Activated CD4-positive, alpha-beta T cell treated with anti-CD3 and anti-CD28 coated beads for 36 hours (primary cell): ENCODE measurements at regions not wholly inside any gene's neighbourhood (a gene's known extent, or its start where the extent isn't known, plus 50 kb on each side); places are given as distances from the start of the nearest gene placed in this dataset.

Experiments
- ATAC-seq: fragments of 200-7000 bp; cut with Tn5 transposase; one replicate; pipeline ENCODE4 v1.10.0; 2021; ENCODE audit warnings: mild to moderate bottlenecking, moderate library complexity
- CTCF ChIA-PET: fragments of 350-600 bp; sonication (Branson Sonifier 250); formaldehyde crosslinking; loops from one replicate; lab custom pipeline; 2021; ENCODE audit warnings: antibody characterized with exemption; lab: Charles Lee
- POLR2A ChIA-PET: fragments of 350-600 bp; sonication (Branson Sonifier 250); formaldehyde crosslinking; loops from one replicate; lab custom pipeline; 2021; ENCODE audit warnings: antibody characterized with exemption, inconsistent platforms; lab: Charles Lee
- DNase-seq: peaks from one replicate; pipeline ENCODE4 v3.0.0-alpha.2; 2020
- H3K27ac Mint-ChIP-seq: one replicate; pipeline ENCODE4 v1.8.0; 2021; ENCODE audit warnings: mixed read lengths
- H3K27me3 Mint-ChIP-seq: one replicate; pipeline ENCODE4 v1.8.0; 2021; ENCODE audit warnings: mixed read lengths
- H3K36me3 Mint-ChIP-seq: one replicate; pipeline ENCODE4 v1.8.0; 2021; ENCODE audit warnings: low read depth, mixed read lengths
- H3K4me1 Mint-ChIP-seq: one replicate; pipeline ENCODE4 v1.8.0; 2021; ENCODE audit warnings: mixed read lengths
- H3K4me3 Mint-ChIP-seq: one replicate; pipeline ENCODE4 v1.8.0; 2021; ENCODE audit warnings: mild to moderate bottlenecking, moderate library complexity, mixed read lengths
- H3K9me3 Mint-ChIP-seq: one replicate; pipeline ENCODE4 v1.8.0; 2021; ENCODE audit warnings: low read depth, mixed read lengths
- intact Hi-C, 2 experiments: fragments of 100-400 bp; cut with DNase I in 1 of 2; cut with micrococcal nuclease in 1 of 2; formaldehyde crosslinking; loops; one replicate each; pipeline versions ENCODE4 v1.14.2 to v1.15.1; 2022 to 2024; cut with DNase I, micrococcal nuclease

- Mint-ChIP-seq H3K9me3 (no peaks in the 10 kb centered on the region), H3K36me3 (no peaks in the 10 kb centered on the region), H3K4me1 (no peaks in the 10 kb centered on the region), H3K27ac (no peak overlapping the region), H3K4me3 (no peak overlapping the region), H3K27me3 (peaks cover 6% of the 10 kb centered on the region)
- ChIA-PET POLR2A (no interaction called here), CTCF (no interaction called here)
- DNase-seq (no peak), ATAC-seq (no peak)
- intact Hi-C loops = no loop called here
Observed at GRCh38 chr2:147051248-147051647, 793.6 kb upstream of the ACVR2A start.

GRCh38 chr2:147049957-147050356, 794.9 kb upstream of the ACVR2A start:
- CTCF ChIA-PET = no interaction called here

GRCh38 chr2:147046473-147046872, 798.4 kb upstream of the ACVR2A start:
- Mint-ChIP-seq H3K27me3 (no peaks in the 10 kb centered on the region), H3K36me3 (no peaks in the 10 kb centered on the region), H3K9me3 (no peaks in the 10 kb centered on the region), H3K27ac (no peak overlapping the region), H3K4me3 (no peak overlapping the region), H3K4me1 (peaks cover 6% of the 10 kb centered on the region)
- POLR2A ChIA-PET = no interaction called here
- intact Hi-C loops = no loop called here
- ATAC-seq (no peak), DNase-seq (no peak)
- CTCF ChIA-PET = interaction anchor here (1.1 to 2.8 kb wide), 5 partner anchors 14 to 865 kb away, joined by 6 to 41 read pairs (median 13); no protein-coding TSS in a partner anchor

More at GRCh38 chr2:147049957-147050356, 794.9 kb upstream of the ACVR2A start:
- intact Hi-C loops = no loop called here
- Mint-ChIP-seq H3K4me1 (peaks cover 6% of the 10 kb centered on the region), H3K27ac (no peak overlapping the region), H3K27me3 (peaks cover 6% of the 10 kb centered on the region), H3K36me3 (no peaks in the 10 kb centered on the region), H3K9me3 (no peaks in the 10 kb centered on the region), H3K4me3 (no peak overlapping the region)
- ATAC-seq (no peak), DNase-seq (no peak)
- POLR2A ChIA-PET = no interaction called here

GRCh38 chr2:147045113-147045512, 799.7 kb upstream of the ACVR2A start:
- peaks cover 6% of the 10 kb centered on the region for H3K4me1 Mint-ChIP-seq
- intact Hi-C loops = loop anchor here (1.0 kb wide), 2 partner anchors 287 to 866 kb away; no protein-coding TSS in a partner anchor
- no peaks in the 10 kb centered on the region for H3K27me3 Mint-ChIP-seq
- H3K27ac Mint-ChIP-seq = no peak overlapping the region
- ChIA-PET POLR2A (no interaction called here), CTCF (interaction anchor here (0.6 to 2.6 kb wide), 21 partner anchors 8 to 1130 kb away, joined by 3 to 41 read pairs (median 3); no protein-coding TSS in a partner anchor)
- ATAC-seq (peak; percentile 65), DNase-seq (peak; percentile 68)
- no peak overlapping the region for H3K4me3 Mint-ChIP-seq
- no peaks in the 10 kb centered on the region for H3K9me3 Mint-ChIP-seq
- H3K36me3 Mint-ChIP-seq = no peaks in the 10 kb centered on the region

GRCh38 chr2:147041121-147041494, 803.7 kb upstream of the ACVR2A start:
- H3K36me3 Mint-ChIP-seq = no peaks in the 10 kb centered on the region

GRCh38 chr2:147040298-147041120, 804.3 kb upstream of the ACVR2A start:
- DNase-seq = no peak
- no peaks in the 10 kb centered on the region for H3K27me3 Mint-ChIP-seq
- H3K36me3 Mint-ChIP-seq = no peaks in the 10 kb centered on the region
- H3K4me1 Mint-ChIP-seq = peaks cover 7% of the 10 kb centered on the region
- ATAC-seq = no peak
- H3K27ac Mint-ChIP-seq = no peak overlapping the region
- no peaks in the 10 kb centered on the region for H3K9me3 Mint-ChIP-seq
- no peak overlapping the region for H3K4me3 Mint-ChIP-seq
- intact Hi-C loops = no loop called here
- CTCF ChIA-PET = interaction anchor here (0.5 to 0.7 kb wide), 3 partner anchors 10 to 878 kb away, joined by 3 read pairs; no protein-coding TSS in a partner anchor
- POLR2A ChIA-PET = no interaction called here

More at GRCh38 chr2:147041121-147041494, 803.7 kb upstream of the ACVR2A start:
- DNase-seq (no peak), ATAC-seq (no peak)
- no peak overlapping the region for H3K4me3 Mint-ChIP-seq
- H3K9me3 Mint-ChIP-seq = no peaks in the 10 kb centered on the region
- peaks cover 8% of the 10 kb centered on the region for H3K4me1 Mint-ChIP-seq
- no peak overlapping the region for H3K27ac Mint-ChIP-seq
- ChIA-PET POLR2A (no interaction called here), CTCF (interaction anchor here (0.5 to 0.7 kb wide), 2 partner anchors 161 to 878 kb away, joined by 3 read pairs; no protein-coding TSS in a partner anchor)
- intact Hi-C loops = no loop called here
- no peaks in the 10 kb centered on the region for H3K27me3 Mint-ChIP-seq

GRCh38 chr2:147037048-147037447, 807.8 kb upstream of the ACVR2A start:
- ChIA-PET POLR2A (no interaction called here), CTCF (interaction anchor here (1.1 kb wide), 1 partner anchor 8 kb away, joined by 3 read pairs; no protein-coding TSS in a partner anchor)
- DNase-seq = no peak
- Mint-ChIP-seq H3K4me1 (peaks cover 2% of the 10 kb centered on the region), H3K27me3 (no peaks in the 10 kb centered on the region), H3K4me3 (no peak overlapping the region), H3K36me3 (no peaks in the 10 kb centered on the region), H3K9me3 (no peaks in the 10 kb centered on the region), H3K27ac (no peak overlapping the region)
- intact Hi-C loops = no loop called here
- ATAC-seq = no peak

GRCh38 chr2:147033044-147033443, 811.8 kb upstream of the ACVR2A start:
- Mint-ChIP-seq H3K9me3 (no peaks in the 10 kb centered on the region), H3K4me3 (no peak overlapping the region), H3K36me3 (no peaks in the 10 kb centered on the region), H3K27ac (no peak overlapping the region), H3K27me3 (peaks cover 9% of the 10 kb centered on the region), H3K4me1 (peaks cover 2% of the 10 kb centered on the region)
- no peak for DNase-seq
- no peak for ATAC-seq
- intact Hi-C loops = no loop called here
- ChIA-PET CTCF (no interaction called here), POLR2A (no interaction called here)

- no peaks in the 10 kb centered on the region for H3K9me3 Mint-ChIP-seq
- H3K4me3 Mint-ChIP-seq = no peak overlapping the region
- no peaks in the 10 kb centered on the region for H3K36me3 Mint-ChIP-seq
- DNase-seq = no peak
- ATAC-seq = no peak
- CTCF ChIA-PET = no interaction called here
- no peak overlapping the region for H3K27ac Mint-ChIP-seq
- no peaks in the 10 kb centered on the region for H3K4me1 Mint-ChIP-seq
- POLR2A ChIA-PET = no interaction called here
- intact Hi-C loops = no loop called here
- peaks cover 9% of the 10 kb centered on the region for H3K27me3 Mint-ChIP-seq
Observed at GRCh38 chr2:147031897-147032296, 812.9 kb upstream of the ACVR2A start.

GRCh38 chr2:147030966-147031720, 813.7 kb upstream of the ACVR2A start:
- no peaks in the 10 kb centered on the region for H3K36me3 Mint-ChIP-seq
- H3K4me1 Mint-ChIP-seq = no peaks in the 10 kb centered on the region
- no peaks in the 10 kb centered on the region for H3K9me3 Mint-ChIP-seq
- POLR2A ChIA-PET = no interaction called here
- DNase-seq (no peak), ATAC-seq (no peak)
- H3K27me3 Mint-ChIP-seq = peaks cover 13% of the 10 kb centered on the region
- CTCF ChIA-PET = interaction anchor here (0.7 to 1.4 kb wide), 3 partner anchors 8 to 51 kb away, joined by 3 to 4 read pairs (median 3); no protein-coding TSS in a partner anchor
- intact Hi-C loops = no loop called here
- H3K27ac Mint-ChIP-seq = no peak overlapping the region
- H3K4me3 Mint-ChIP-seq = no peak overlapping the region

- POLR2A ChIA-PET = no interaction called here
- DNase-seq (no peak), ATAC-seq (no peak)
- Mint-ChIP-seq H3K27ac (no peak overlapping the region), H3K36me3 (no peaks in the 10 kb centered on the region), H3K4me3 (no peak overlapping the region), H3K4me1 (no peaks in the 10 kb centered on the region), H3K27me3 (peaks cover 19% of the 10 kb centered on the region), H3K9me3 (peaks cover 5% of the 10 kb centered on the region)
- intact Hi-C loops = no loop called here
- CTCF ChIA-PET = no interaction called here
Observed at GRCh38 chr2:147027436-147027835, 817.4 kb upstream of the ACVR2A start.
